ENCODE measurements at regions not wholly inside any gene's neighbourhood (a gene's known extent, or its start where the extent isn't known, plus 50 kb on each side); places are given as distances from the start of the nearest gene placed in this dataset.

- no peak for DNase-seq (ENCODE audit: low read depth)
- peak overlapping the region; percentile 86 for H3K4me3 ChIP-seq (ENCODE audit: low read depth, low read length)
Measured at GRCh38 chr6:26194329-26194701, 107.1 kb downstream of the HFE start.

GRCh38 chr6:26194816-26195375, 107.7 kb downstream of the HFE start:
- peak overlapping the region; percentile 86 for H3K4me3 ChIP-seq (ENCODE audit: low read depth, low read length)
- TF ChIP-seq CTCF (IDR thresholded peaks at IDR 0.05; ENCODE audit: control insufficient read depth, extremely low read depth, insufficient read depth): no peak
- no peak for DNase-seq (ENCODE audit: low read depth)

More at GRCh38 chr6:26194329-26194701, 107.1 kb downstream of the HFE start:
- TF ChIP-seq CTCF (IDR thresholded peaks at IDR 0.05; ENCODE audit: control insufficient read depth, extremely low read depth, insufficient read depth): no peak

DNA sequence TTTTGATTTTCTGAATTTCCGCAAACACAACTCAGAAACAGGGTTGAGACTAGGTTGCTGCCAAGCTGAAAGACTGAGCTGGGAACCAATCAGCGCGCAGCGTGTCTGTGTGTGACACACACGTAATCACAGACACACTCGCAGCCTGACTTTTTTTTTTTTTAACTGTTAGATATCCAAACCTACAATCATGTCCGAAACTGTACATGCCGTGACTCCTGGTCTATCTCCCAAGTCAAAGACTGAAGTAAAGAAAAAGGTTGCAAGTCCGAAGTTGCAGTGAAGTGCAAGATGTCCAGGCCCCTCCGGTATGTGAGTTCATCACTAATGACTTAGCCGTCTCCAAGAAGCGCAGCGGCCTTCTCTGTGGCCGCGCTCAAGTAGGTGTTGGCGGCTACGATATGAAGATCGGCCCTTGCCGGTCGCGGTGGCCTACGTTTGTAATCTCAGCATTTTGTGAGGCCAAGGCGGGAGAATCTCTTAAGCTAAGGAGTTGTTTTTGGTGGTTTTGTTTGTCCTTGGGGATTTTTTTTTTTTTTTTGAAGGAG, 108.2 kb downstream of the HFE start:
- H3K4me3 ChIP-seq (ENCODE audit: low read depth, low read length): peak overlapping the region; percentile 86
- DNase-seq (ENCODE audit: low read depth): peak; percentile 89
- no peak for TF ChIP-seq CTCF (IDR thresholded peaks at IDR 0.05; ENCODE audit: control insufficient read depth, extremely low read depth, insufficient read depth)

GRCh38 chr6:26195924-26196845, 109.0 kb downstream of the HFE start:
- no peak for DNase-seq (ENCODE audit: low read depth)
- TF ChIP-seq CTCF (IDR thresholded peaks at IDR 0.05; ENCODE audit: control insufficient read depth, extremely low read depth, insufficient read depth): no peak
- H3K4me3 ChIP-seq (ENCODE audit: low read depth, low read length): peak overlapping the region; percentile 86

- DNase-seq (ENCODE audit: low read depth): no peak
- H3K4me3 ChIP-seq (ENCODE audit: low read depth, low read length): peak overlapping the region; percentile 86
- peak; percentile 22; the same call in 1 of the 2 replicates for TF ChIP-seq CTCF (IDR thresholded peaks at IDR 0.05; ENCODE audit: control insufficient read depth, extremely low read depth, insufficient read depth)
Measured at GRCh38 chr6:26196846-26197635, 109.8 kb downstream of the HFE start.

- no peak for TF ChIP-seq CTCF (IDR thresholded peaks at IDR 0.05; ENCODE audit: control insufficient read depth, extremely low read depth, insufficient read depth)
- no peak for DNase-seq (ENCODE audit: low read depth)
- H3K4me3 ChIP-seq (ENCODE audit: low read depth, low read length): peak overlapping the region; percentile 86
Measured at GRCh38 chr6:26197636-26197932, 110.4 kb downstream of the HFE start.

Data from LNCaP clone FGC (cell line).